GM20431 (cell line): ENCODE measurements at regions not wholly inside any gene's neighbourhood (a gene's known extent, or its start where the extent isn't known, plus 50 kb on each side); places are given as distances from the start of the nearest gene placed in this dataset.

Experiments used
- in situ Hi-C: fragments of 300-500 bp; cut with MseI, MboI; formaldehyde crosslinking; loops from one replicate; pipeline ENCODE4 v1.15.0; 2020; ENCODE audit warnings: low sequenced_read_pairs; ENCODE audit not compliant: unreplicated experiment

DNA sequence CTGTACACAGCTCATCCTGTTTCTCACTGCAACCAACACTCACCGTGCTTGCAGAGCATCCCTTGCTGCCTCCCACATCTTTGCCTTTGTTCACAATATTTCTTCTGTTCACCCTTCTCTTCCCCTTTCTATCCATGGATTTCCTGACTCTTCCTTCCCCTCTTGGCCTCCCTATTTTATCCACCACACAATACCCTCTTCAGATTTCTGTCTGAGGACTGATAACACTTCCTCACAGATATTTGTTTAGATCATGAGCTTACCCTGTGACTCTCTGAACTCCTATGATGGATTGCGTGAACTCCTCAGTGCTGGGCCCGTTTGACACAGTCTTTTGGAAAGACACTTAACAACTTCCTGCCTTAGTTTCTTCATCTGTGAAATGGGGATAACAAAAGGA is 62.8 kb upstream of the GPR158 start:
- in situ Hi-C loops: no loop called here

DNA sequence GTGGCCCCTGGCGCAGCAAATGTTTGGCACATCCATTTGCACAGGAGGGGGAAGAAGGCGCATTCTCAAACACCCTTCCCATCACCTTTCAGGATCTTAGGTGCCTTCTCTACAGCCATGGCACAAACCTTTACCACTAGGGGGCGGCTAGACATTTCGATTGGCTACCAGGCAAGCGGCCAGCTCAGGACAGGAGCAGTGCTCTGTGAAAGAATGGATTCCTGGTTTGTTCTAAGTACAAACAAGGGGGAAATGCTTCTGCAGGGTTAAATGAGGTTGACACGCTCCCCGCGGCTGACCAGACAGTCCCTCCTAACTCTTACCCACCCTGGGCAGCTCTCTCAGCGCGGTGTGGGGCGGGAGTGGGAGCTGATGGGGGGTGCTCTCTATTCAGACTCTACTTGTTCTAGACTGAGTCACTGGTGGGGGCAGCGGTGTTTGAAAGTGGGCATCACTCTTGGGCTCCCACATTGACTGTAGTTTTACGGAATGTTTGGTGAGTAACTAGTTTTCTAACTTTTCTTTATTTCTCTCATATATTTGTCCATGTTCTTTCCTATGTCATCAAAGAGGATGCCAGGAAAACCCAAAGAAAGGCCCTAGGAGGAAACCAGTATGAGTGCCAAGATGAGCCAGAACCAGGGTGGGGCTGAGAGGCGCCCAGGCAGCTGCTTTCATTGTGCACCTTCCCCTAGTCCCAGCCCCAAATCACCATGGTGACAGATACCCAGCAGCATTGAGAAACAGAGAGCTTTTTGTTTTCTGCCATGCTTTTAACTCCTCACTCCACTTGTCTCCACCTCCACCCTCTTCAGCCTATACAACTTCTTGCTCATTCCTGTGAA is 61.4 kb upstream of the GPR158 start:
- in situ Hi-C loops: no loop called here

DNA sequence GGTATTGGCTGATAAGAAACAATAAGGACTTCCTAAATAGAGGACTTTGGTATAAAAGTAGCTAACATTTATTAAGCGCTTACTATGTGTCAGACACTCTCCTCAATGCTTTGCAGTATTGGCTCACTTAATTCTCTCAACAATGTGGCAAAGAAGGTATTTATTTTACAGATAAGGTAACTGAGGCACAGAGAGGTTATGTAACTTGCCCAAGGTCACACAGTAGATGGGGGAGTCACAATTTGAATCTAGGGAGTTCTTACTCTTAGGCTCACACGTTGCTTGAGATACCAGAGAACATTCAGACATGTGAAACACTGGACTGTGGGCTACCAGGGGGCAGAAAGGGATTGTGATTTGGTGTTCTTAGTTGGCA is 60.8 kb upstream of the GPR158 start:
- in situ Hi-C loops: no loop called here

DNA sequence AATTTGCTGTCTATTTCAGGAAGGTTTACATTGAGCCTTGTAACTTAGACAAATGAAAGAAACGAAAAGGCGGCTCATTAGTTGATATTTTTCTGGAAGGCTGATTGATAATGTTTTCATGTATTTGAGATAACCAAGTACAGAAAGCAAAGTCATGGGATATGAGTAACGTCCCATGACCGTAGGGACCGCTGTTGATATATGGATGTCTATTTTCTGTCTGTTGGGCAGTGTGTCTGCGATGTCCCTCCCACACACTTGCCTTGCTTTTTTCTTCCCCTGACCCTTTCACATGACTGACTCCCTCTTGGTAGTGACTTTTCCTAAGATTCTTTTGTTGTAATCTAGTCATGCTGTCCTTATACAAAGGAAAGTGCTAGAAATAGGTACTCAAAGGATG is 57.0 kb upstream of the GPR158 start:
- in situ Hi-C loops: no loop called here

DNA sequence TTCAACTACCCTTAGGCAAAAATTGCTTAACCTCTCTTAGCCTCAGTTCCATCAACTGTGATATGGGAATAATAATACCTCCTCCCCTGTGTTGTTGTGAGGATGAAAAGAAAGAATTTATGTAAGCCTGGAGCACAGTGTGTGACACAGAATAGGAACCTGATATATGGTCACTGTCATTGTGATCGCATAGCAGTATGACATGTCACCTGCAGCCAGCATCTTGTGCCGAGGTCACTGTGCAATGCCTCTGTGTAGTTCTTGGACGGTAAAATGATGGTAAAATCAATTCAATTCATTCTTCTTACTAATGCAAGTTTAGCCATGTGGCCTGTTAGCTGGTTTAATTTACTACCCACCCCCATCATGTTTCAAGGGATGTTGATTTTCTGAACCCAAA is 54.6 kb upstream of the GPR158 start:
- in situ Hi-C loops: no loop called here
